ENCODE measurements at regions not wholly inside any gene's neighbourhood (a gene's known extent, or its start where the extent isn't known, plus 50 kb on each side); places are given as distances from the start of the nearest gene placed in this dataset.

- no peak overlapping the region for H3K4me2 ChIP-seq (ENCODE audit: insufficient read depth, low read length)
- no peak for DNase-seq
- H2AFZ ChIP-seq (ENCODE audit: low read depth, low read length) = no peak overlapping the region
- ATAC-seq (ENCODE audit: insufficient read depth, low read depth) = no peak
- no peak overlapping the region for H3K4me3 ChIP-seq (ENCODE audit: low read depth in 1 of 2, low read length in 2 of 2)
- H4K20me1 ChIP-seq (ENCODE audit: insufficient read depth, low read length) = no peaks in the 10 kb centered on the region
- no peaks in the 10 kb centered on the region for H3K27me3 ChIP-seq (ENCODE audit: insufficient read depth, low read length, poor library complexity)
- no peaks in the 10 kb centered on the region for H3K9me3 ChIP-seq (ENCODE audit: insufficient read depth, low read length, severe bottlenecking)
- no peak overlapping the region for H3K27ac ChIP-seq (ENCODE audit: low read length)
- H3K79me2 ChIP-seq (ENCODE audit: insufficient read depth, low read length) = no peaks in the 10 kb centered on the region
- no peaks in the 10 kb centered on the region for H3K36me3 ChIP-seq (ENCODE audit: insufficient read depth, low read length)
- peaks cover 19% of the 10 kb centered on the region for H3K4me1 ChIP-seq (ENCODE audit: insufficient read depth, low read length)
- no peak overlapping the region for H3K9ac ChIP-seq (ENCODE audit: low read depth, low read length)
- TF ChIP-seq, protein P1, sequence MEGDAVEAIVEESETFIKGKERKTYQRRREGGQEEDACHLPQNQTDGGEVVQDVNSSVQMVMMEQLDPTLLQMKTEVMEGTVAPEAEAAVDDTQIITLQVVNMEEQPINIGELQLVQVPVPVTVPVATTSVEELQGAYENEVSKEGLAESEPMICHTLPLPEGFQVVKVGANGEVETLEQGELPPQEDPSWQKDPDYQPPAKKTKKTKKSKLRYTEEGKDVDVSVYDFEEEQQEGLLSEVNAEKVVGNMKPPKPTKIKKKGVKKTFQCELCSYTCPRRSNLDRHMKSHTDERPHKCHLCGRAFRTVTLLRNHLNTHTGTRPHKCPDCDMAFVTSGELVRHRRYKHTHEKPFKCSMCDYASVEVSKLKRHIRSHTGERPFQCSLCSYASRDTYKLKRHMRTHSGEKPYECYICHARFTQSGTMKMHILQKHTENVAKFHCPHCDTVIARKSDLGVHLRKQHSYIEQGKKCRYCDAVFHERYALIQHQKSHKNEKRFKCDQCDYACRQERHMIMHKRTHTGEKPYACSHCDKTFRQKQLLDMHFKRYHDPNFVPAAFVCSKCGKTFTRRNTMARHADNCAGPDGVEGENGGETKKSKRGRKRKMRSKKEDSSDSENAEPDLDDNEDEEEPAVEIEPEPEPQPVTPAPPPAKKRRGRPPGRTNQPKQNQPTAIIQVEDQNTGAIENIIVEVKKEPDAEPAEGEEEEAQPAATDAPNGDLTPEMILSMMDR (IDR thresholded peaks at IDR 0.05; ENCODE audit: borderline replicate concordance, extremely low read depth, low read length, poor library complexity, severe bottlenecking) = no peak
- TF ChIP-seq EZH2 (IDR thresholded peaks at IDR 0.05; ENCODE audit: borderline replicate concordance, low read depth, low read length, severe bottlenecking) = no peak
These were observed 430.6 kb upstream of the RGMA start for GRCh38 chr15:93519599-93519998.

- TF ChIP-seq EZH2 (IDR thresholded peaks at IDR 0.05; ENCODE audit: borderline replicate concordance, low read depth, low read length, severe bottlenecking) = no peak
- TF ChIP-seq, protein P1 (IDR thresholded peaks at IDR 0.05; ENCODE audit: borderline replicate concordance, extremely low read depth, low read length, poor library complexity, severe bottlenecking) = no peak
- ATAC-seq (ENCODE audit: insufficient read depth, low read depth) = no peak
These were observed 428.2 kb upstream of the RGMA start for GRCh38 chr15:93517176-93517575.

GRCh38 chr15:93515256-93516051, 426.4 kb upstream of the RGMA start:
- ATAC-seq (ENCODE audit: insufficient read depth, low read depth) (no peak), DNase-seq (no peak)
- Histone ChIP-seq H3K4me2 (ENCODE audit: insufficient read depth, low read length) (no peak overlapping the region), H4K20me1 (ENCODE audit: insufficient read depth, low read length) (no peaks in the 10 kb centered on the region), H3K9ac (ENCODE audit: low read depth, low read length) (no peak overlapping the region), H3K79me2 (ENCODE audit: insufficient read depth, low read length) (no peaks in the 10 kb centered on the region), H3K27me3 (ENCODE audit: insufficient read depth, low read length, poor library complexity) (no peaks in the 10 kb centered on the region), H3K9me3 (ENCODE audit: insufficient read depth, low read length, severe bottlenecking) (no peaks in the 10 kb centered on the region), H2AFZ (ENCODE audit: low read depth, low read length) (no peak overlapping the region), H3K4me1 (ENCODE audit: insufficient read depth, low read length) (peaks cover 19% of the 10 kb centered on the region), H3K4me3 (ENCODE audit: low read depth in 1 of 2, low read length in 2 of 2) (no peak overlapping the region), H3K36me3 (ENCODE audit: insufficient read depth, low read length) (no peaks in the 10 kb centered on the region), H3K27ac (ENCODE audit: low read length) (no peak overlapping the region)
- TF ChIP-seq EZH2 (IDR thresholded peaks at IDR 0.05; ENCODE audit: borderline replicate concordance, low read depth, low read length, severe bottlenecking) = no peak
- TF ChIP-seq, protein P1 (IDR thresholded peaks at IDR 0.05; ENCODE audit: borderline replicate concordance, extremely low read depth, low read length, poor library complexity, severe bottlenecking) = no peak

More at GRCh38 chr15:93517176-93517575, 428.2 kb upstream of the RGMA start:
- Histone ChIP-seq H3K79me2 (ENCODE audit: insufficient read depth, low read length) (no peaks in the 10 kb centered on the region), H3K4me1 (ENCODE audit: insufficient read depth, low read length) (peaks cover 19% of the 10 kb centered on the region), H3K27me3 (ENCODE audit: insufficient read depth, low read length, poor library complexity) (no peaks in the 10 kb centered on the region), H3K9me3 (ENCODE audit: insufficient read depth, low read length, severe bottlenecking) (no peaks in the 10 kb centered on the region), H3K4me2 (ENCODE audit: insufficient read depth, low read length) (no peak overlapping the region), H4K20me1 (ENCODE audit: insufficient read depth, low read length) (no peaks in the 10 kb centered on the region), H3K27ac (ENCODE audit: low read length) (no peak overlapping the region), H2AFZ (ENCODE audit: low read depth, low read length) (no peak overlapping the region), H3K36me3 (ENCODE audit: insufficient read depth, low read length) (no peaks in the 10 kb centered on the region), H3K9ac (ENCODE audit: low read depth, low read length) (no peak overlapping the region), H3K4me3 (ENCODE audit: low read depth in 1 of 2, low read length in 2 of 2) (no peak overlapping the region)
- DNase-seq = no peak
